SK-N-SH (cell line): ENCODE measurements at regions not wholly inside any gene's neighbourhood (a gene's known extent, or its start where the extent isn't known, plus 50 kb on each side); places are given as distances from the start of the nearest gene placed in this dataset.

Source experiments
- CTCF ChIA-PET: fragments of 300-600, 350-600 bp; formaldehyde crosslinking; extraction: SDS; loops from one replicate; lab custom pipeline; 2021; lab: Yijun Ruan, JAX
- POLR2A ChIA-PET: fragments of 350-600 bp; sonication (Branson Sonifier 250); formaldehyde crosslinking; extraction: SDS; loops from one replicate; lab custom pipeline; 2020; ENCODE audit warnings: antibody characterized with exemption, inconsistent platforms; lab: Yijun Ruan, JAX
- DNase-seq: peaks from one replicate; pipeline ENCODE4 v3.0.0; 2012
- H2AFZ ChIP-seq: fragments of 200-600 bp; sonication (generic); 2 replicates; pipeline ENCODE4 v1.8.1; 2016; ENCODE audit warnings: antibody characterized with exemption, mild to moderate bottlenecking, low read depth
- H3F3A ChIP-seq: fragments of 200-600 bp; sonication (generic); replicated peaks from 2 replicates; pipeline ENCODE3; 2016; ENCODE audit warnings: antibody characterized with exemption, mild to moderate bottlenecking; ENCODE audit not compliant: insufficient read depth
- H3K27ac ChIP-seq, 2 experiments: fragments of 200-500 bp in 1 of 2; fragments of 200-600 bp in 1 of 2; sonication (Bioruptor generic) in 1 of 2; sonication (generic), shearing (Covaris generic) in 1 of 2; 2 replicates each; pipeline versions ENCODE4 v1.5.1 to v1.6.1; 2014 to 2016; ENCODE audit warnings: low read depth in 2 of 2, inconsistent platforms in 1 of 2, low read length in 1 of 2, mild to moderate bottlenecking in 1 of 2, mixed read lengths in 1 of 2
- H3K27me3 ChIP-seq: fragments of 200-600 bp; sonication (generic), shearing (Covaris generic); 2 replicates; pipeline ENCODE4 v1.6.1; 2016; ENCODE audit warnings: mixed run types; ENCODE audit not compliant: insufficient read depth
- H3K36me3 ChIP-seq, 2 experiments: fragments of 200-500 bp in 1 of 2; fragments of 200-600 bp in 1 of 2; sonication (Bioruptor generic) in 1 of 2; sonication (generic) in 1 of 2; replicated peaks in 1 of 2; 2 replicates each; pipeline versions ENCODE3 to v1.5.1; 2014 to 2016; ENCODE audit warnings: low read length in 1 of 2, mild to moderate bottlenecking in 1 of 2; ENCODE audit not compliant: insufficient read depth in 2 of 2, control insufficient read depth in 1 of 2
- H3K4me1 ChIP-seq, 2 experiments: fragments of 200-500 bp in 1 of 2; fragments of 200-600 bp in 1 of 2; sonication (Bioruptor generic) in 1 of 2; sonication (generic), shearing (Covaris generic) in 1 of 2; 2 replicates each; pipeline versions ENCODE4 v1.5.1 to v1.6.1; 2014 to 2016; ENCODE audit warnings: low read depth in 1 of 2, low read length in 1 of 2, mixed run types in 1 of 2; ENCODE audit not compliant: insufficient read depth in 2 of 2, control insufficient read depth in 1 of 2
- H3K4me2 ChIP-seq: fragments of 200-600 bp; sonication (generic), shearing (Covaris generic); 2 replicates; pipeline ENCODE4 v1.6.1; 2017; ENCODE audit warnings: mixed run types
- H3K4me3 ChIP-seq, 2 experiments: fragments of 200-500 bp in 1 of 2; fragments of 200-600 bp in 1 of 2; sonication (Bioruptor generic) in 1 of 2; sonication (generic), shearing (Covaris generic) in 1 of 2; 2 replicates each; pipeline versions ENCODE4 v1.5.1 to v1.8.1; 2014 to 2016; ENCODE audit warnings: low read depth in 2 of 2, inconsistent platforms in 1 of 2, low read length in 1 of 2, mild to moderate bottlenecking in 1 of 2, mixed read lengths in 1 of 2, moderate library complexity in 1 of 2
- H3K79me2 ChIP-seq: fragments of 200-600 bp; sonication (generic); 2 replicates; pipeline ENCODE4 v1.8.1; 2017; ENCODE audit warnings: mild to moderate bottlenecking; ENCODE audit not compliant: insufficient read depth
- H3K9ac ChIP-seq: fragments of 200-600 bp; sonication (generic); 2 replicates; pipeline ENCODE4 v1.6.1; 2017; ENCODE audit warnings: mixed run types
- H3K9me2 ChIP-seq: fragments of 200-600 bp; sonication (generic); 2 replicates; pipeline ENCODE4 v1.6.1; 2017; ENCODE audit warnings: mixed run types
- H3K9me3 ChIP-seq: fragments of 200-600 bp; sonication (generic); 2 replicates; pipeline ENCODE4 v1.6.1; 2017; ENCODE audit warnings: mixed run types, mild to moderate bottlenecking, moderate library complexity
- H4K20me1 ChIP-seq: fragments of 200-600 bp; sonication (generic); 2 replicates; pipeline ENCODE4 v1.6.1; 2017; ENCODE audit warnings: mild to moderate bottlenecking, mixed run types; ENCODE audit not compliant: insufficient read depth
- ELF1 ChIP-seq: IDR thresholded peaks from 2 replicates; pipeline ENCODE4 v1.4.0; 2012
- EP300 ChIP-seq, 2 experiments: IDR thresholded peaks; 2 replicates each; pipeline versions ENCODE4 v1.4.0 to v1.6.1; 2012; ENCODE audit warnings: borderline replicate concordance in 1 of 2, low read depth in 1 of 2, low read length in 1 of 2
- FOSL2 ChIP-seq: IDR thresholded peaks from 2 replicates; pipeline ENCODE4 v1.4.0; 2012; ENCODE audit warnings: low read depth, mild to moderate bottlenecking, moderate library complexity, borderline replicate concordance
- FOXM1 ChIP-seq: IDR thresholded peaks from 2 replicates; pipeline ENCODE4 v1.4.0; 2012; ENCODE audit warnings: low read depth, mild to moderate bottlenecking
- GATA2 ChIP-seq: sonication (generic); formaldehyde crosslinking; IDR thresholded peaks from 2 replicates; pipeline ENCODE4 v1.5.0; 2020; ENCODE audit warnings: mild to moderate bottlenecking, missing genetic modification reagents
- NFIC ChIP-seq: IDR thresholded peaks from 2 replicates; pipeline ENCODE4 v1.4.0; 2012; ENCODE audit warnings: borderline replicate concordance
- NRF1 ChIP-seq: IDR thresholded peaks from 2 replicates; pipeline ENCODE4 v1.6.1; 2012; ENCODE audit warnings: low read depth, mild to moderate bottlenecking, low read length
- POLR2AphosphoS5 ChIP-seq: IDR thresholded peaks from 2 replicates; pipeline ENCODE4 v1.6.1; 2012; ENCODE audit warnings: low read depth, low read length
- RAD21 ChIP-seq: IDR thresholded peaks from 2 replicates; pipeline ENCODE4 v1.6.1; 2012; ENCODE audit warnings: mild to moderate bottlenecking, low read length
- REST ChIP-seq: IDR thresholded peaks from 2 replicates; pipeline ENCODE4 v1.6.1; 2012; ENCODE audit warnings: mild to moderate bottlenecking, low read depth, low read length, moderate library complexity
- SIN3A ChIP-seq: IDR thresholded peaks from 2 replicates; pipeline ENCODE4 v1.6.1; 2012; ENCODE audit warnings: low read depth, mild to moderate bottlenecking, low read length, moderate library complexity, borderline replicate concordance
- SMC3 ChIP-seq: IDR thresholded peaks from 2 replicates; pipeline ENCODE4 v1.6.1; 2012; ENCODE audit warnings: low read depth, low read length, improper control_type of control experiment
- USF2 ChIP-seq: fragments of 150-350 bp; IDR thresholded peaks from 2 replicates; pipeline ENCODE4 v1.6.1; 2017; ENCODE audit warnings: antibody characterized with exemption, low read length, low read depth, borderline replicate concordance
- WGBS: methylation state at CpG from one replicate; pipeline ENCODE4 v1.1.6; 2017; ENCODE audit warnings: low lambda C conversion rate; 5-methylcytosine and 5-hydroxymethylcytosine counted together
- TF ChIP-seq, protein P1 (sequence below): IDR thresholded peaks from 2 replicates; pipeline ENCODE4 v1.4.0; 2012; ENCODE audit warnings: low read depth
- TF ChIP-seq, protein P2 (sequence below): fragments of 200-600 bp; sonication (generic); IDR thresholded peaks from 2 replicates; pipeline ENCODE4 v1.6.1; 2017; ENCODE audit warnings: antibody characterized with exemption, mild to moderate bottlenecking, moderate library complexity
- TF ChIP-seq, protein P3 (sequence below): fragments of 150-350 bp; IDR thresholded peaks from 2 replicates; pipeline ENCODE4 v1.6.1; 2016; ENCODE audit warnings: mild to moderate bottlenecking, low read depth, low read length
- TF ChIP-seq, protein P4 (sequence below): IDR thresholded peaks from 2 replicates; pipeline ENCODE4 v1.4.0; 2012; ENCODE audit warnings: low read depth, borderline replicate concordance

DNA sequence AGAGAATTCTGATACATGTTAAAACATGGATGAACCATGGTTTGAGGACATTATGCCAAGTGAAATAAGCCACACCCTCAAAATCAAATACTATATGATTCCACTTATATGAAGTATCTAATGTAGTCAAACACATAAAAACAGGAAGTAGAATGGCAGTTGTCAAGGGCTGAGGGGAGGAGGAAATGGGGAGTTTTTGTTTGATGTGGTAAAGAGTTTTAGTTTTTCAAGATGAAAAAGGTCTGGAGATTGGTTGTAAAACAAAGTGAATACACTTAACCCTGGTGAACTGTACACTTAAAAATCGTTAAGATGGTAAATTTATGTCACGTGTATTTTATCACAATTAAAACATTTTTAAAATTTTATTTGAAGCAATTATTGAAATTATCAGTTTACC is 127.4 kb upstream of the GRIK2 start (continued):
- TF ChIP-seq REST (no peak), NRF1 (no peak), POLR2AphosphoS5 (no peak), ELF1 (no peak)
- TF ChIP-seq, protein P1, sequence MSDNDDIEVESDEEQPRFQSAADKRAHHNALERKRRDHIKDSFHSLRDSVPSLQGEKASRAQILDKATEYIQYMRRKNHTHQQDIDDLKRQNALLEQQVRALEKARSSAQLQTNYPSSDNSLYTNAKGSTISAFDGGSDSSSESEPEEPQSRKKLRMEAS = no peak
- TF ChIP-seq, protein P2, sequence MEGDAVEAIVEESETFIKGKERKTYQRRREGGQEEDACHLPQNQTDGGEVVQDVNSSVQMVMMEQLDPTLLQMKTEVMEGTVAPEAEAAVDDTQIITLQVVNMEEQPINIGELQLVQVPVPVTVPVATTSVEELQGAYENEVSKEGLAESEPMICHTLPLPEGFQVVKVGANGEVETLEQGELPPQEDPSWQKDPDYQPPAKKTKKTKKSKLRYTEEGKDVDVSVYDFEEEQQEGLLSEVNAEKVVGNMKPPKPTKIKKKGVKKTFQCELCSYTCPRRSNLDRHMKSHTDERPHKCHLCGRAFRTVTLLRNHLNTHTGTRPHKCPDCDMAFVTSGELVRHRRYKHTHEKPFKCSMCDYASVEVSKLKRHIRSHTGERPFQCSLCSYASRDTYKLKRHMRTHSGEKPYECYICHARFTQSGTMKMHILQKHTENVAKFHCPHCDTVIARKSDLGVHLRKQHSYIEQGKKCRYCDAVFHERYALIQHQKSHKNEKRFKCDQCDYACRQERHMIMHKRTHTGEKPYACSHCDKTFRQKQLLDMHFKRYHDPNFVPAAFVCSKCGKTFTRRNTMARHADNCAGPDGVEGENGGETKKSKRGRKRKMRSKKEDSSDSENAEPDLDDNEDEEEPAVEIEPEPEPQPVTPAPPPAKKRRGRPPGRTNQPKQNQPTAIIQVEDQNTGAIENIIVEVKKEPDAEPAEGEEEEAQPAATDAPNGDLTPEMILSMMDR = no peak

DNA sequence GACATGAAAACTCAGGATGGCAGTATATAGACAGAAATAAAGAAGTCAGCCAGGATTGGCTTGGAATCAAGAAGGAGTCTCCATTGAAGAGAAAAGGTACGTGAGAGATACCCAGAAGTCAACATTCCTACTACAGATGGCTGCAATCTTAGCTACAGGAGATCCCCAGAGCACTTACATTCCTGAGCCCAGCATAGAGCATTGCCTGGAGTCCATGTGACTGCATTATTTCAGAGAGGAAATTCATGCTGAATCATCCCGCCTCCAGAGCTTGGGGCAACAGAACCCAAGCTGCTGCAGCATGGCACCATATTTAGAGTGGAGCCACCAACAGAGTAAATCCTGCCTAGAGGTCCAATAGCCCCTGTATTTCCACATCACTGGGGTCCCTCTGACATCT is 125.0 kb upstream of the GRIK2 start:
- no peak overlapping the region for H3K4me2 ChIP-seq
- no peak overlapping the region for H3K9ac ChIP-seq
- no peaks in the 10 kb centered on the region for H3F3A ChIP-seq
- no peaks in the 10 kb centered on the region; the same call in 1 of the 2 replicates for H3K79me2 ChIP-seq
- H4K20me1 ChIP-seq = no peaks in the 10 kb centered on the region
- H3K4me1 ChIP-seq = no peaks in the 10 kb centered on the region
- DNase-seq = no peak
- H3K4me3 ChIP-seq = no peak overlapping the region
- POLR2A ChIA-PET = no interaction called here
- CTCF ChIA-PET = no interaction called here
- no peaks in the 10 kb centered on the region for H3K9me2 ChIP-seq
- no peaks in the 10 kb centered on the region for H3K36me3 ChIP-seq
- WGBS = 5% methylated on average over 2 of the region's 2 CpGs
- no peak overlapping the region for H3K27ac ChIP-seq
- H2AFZ ChIP-seq = no peak overlapping the region
- no peaks in the 10 kb centered on the region for H3K9me3 ChIP-seq
- H3K27me3 ChIP-seq = no peaks in the 10 kb centered on the region
- TF ChIP-seq, protein P3, sequence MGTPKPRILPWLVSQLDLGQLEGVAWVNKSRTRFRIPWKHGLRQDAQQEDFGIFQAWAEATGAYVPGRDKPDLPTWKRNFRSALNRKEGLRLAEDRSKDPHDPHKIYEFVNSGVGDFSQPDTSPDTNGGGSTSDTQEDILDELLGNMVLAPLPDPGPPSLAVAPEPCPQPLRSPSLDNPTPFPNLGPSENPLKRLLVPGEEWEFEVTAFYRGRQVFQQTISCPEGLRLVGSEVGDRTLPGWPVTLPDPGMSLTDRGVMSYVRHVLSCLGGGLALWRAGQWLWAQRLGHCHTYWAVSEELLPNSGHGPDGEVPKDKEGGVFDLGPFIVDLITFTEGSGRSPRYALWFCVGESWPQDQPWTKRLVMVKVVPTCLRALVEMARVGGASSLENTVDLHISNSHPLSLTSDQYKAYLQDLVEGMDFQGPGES = no peak
- TF ChIP-seq GATA2 (CRISPR knock-in tag) (no peak), RAD21 (no peak), NFIC (no peak), FOXM1 (no peak), EP300 (IDR thresholded peaks at IDR 0.05; ENCODE audit: borderline replicate concordance in 1 of 2, low read depth in 1 of 2, low read length in 1 of 2) (no peak), ELF1 (no peak), SIN3A (no peak), FOSL2 (no peak), SMC3 (no peak), NRF1 (no peak), USF2 (no peak)
- TF ChIP-seq, protein P4, sequence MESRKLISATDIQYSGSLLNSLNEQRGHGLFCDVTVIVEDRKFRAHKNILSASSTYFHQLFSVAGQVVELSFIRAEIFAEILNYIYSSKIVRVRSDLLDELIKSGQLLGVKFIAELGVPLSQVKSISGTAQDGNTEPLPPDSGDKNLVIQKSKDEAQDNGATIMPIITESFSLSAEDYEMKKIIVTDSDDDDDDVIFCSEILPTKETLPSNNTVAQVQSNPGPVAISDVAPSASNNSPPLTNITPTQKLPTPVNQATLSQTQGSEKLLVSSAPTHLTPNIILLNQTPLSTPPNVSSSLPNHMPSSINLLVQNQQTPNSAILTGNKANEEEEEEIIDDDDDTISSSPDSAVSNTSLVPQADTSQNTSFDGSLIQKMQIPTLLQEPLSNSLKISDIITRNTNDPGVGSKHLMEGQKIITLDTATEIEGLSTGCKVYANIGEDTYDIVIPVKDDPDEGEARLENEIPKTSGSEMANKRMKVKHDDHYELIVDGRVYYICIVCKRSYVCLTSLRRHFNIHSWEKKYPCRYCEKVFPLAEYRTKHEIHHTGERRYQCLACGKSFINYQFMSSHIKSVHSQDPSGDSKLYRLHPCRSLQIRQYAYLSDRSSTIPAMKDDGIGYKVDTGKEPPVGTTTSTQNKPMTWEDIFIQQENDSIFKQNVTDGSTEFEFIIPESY = no peak
- TF ChIP-seq, protein P2 = no peak
